NCI-H2227 (cell line): ENCODE measurements at regions not wholly inside any gene's neighbourhood (a gene's known extent, or its start where the extent isn't known, plus 50 kb on each side); places are given as distances from the start of the nearest gene placed in this dataset.
"Not testable (repeated sequence)": the region's sequence is repeated elsewhere in the genome, so short reads cannot be mapped to it uniquely, and the experiment has no call there.

Experiments used
- DNase-seq: peaks from one replicate; lab custom pipeline; 2025; ENCODE audit not compliant: unreplicated experiment; lab: John Stamatoyannopoulos, UW

GRCh38 chr2:12557688-12558087 lies 159.0 kb upstream of the TRIB2 start:
- no peak for DNase-seq

GRCh38 chr2:12558519-12558918 lies 158.2 kb upstream of the TRIB2 start:
- DNase-seq = no peak

GRCh38 chr2:12560618-12561017 lies 156.1 kb upstream of the TRIB2 start:
- no peak for DNase-seq

- no peak for DNase-seq
Observed at GRCh38 chr2:12567411-12567810, 149.3 kb upstream of the TRIB2 start.

GRCh38 chr2:12569510-12569909 lies 147.2 kb upstream of the TRIB2 start:
- not testable (repeated sequence) for DNase-seq

GRCh38 chr2:12569929-12570328 lies 146.8 kb upstream of the TRIB2 start:
- not testable (repeated sequence) for DNase-seq

- DNase-seq = no peak
Observed at GRCh38 chr2:12577091-12577490, 139.6 kb upstream of the TRIB2 start.

GRCh38 chr2:12577567-12578253 lies 139.0 kb upstream of the TRIB2 start:
- no peak for DNase-seq

- DNase-seq = no peak
Observed at GRCh38 chr2:12579018-12579417, 137.7 kb upstream of the TRIB2 start.

- DNase-seq = no peak
Observed at GRCh38 chr2:12584338-12584737, 132.4 kb upstream of the TRIB2 start.

GRCh38 chr2:12585784-12586183 lies 131.0 kb upstream of the TRIB2 start:
- no peak for DNase-seq

GRCh38 chr2:12587228-12587627 lies 129.5 kb upstream of the TRIB2 start:
- no peak for DNase-seq

GRCh38 chr2:12587729-12588522 lies 128.8 kb upstream of the TRIB2 start:
- no peak for DNase-seq

GRCh38 chr2:12588986-12589385 lies 127.8 kb upstream of the TRIB2 start:
- DNase-seq = no peak

GRCh38 chr2:12589802-12590320 lies 126.9 kb upstream of the TRIB2 start:
- DNase-seq = no peak

- DNase-seq = no peak
Observed at GRCh38 chr2:12592296-12592695, 124.4 kb upstream of the TRIB2 start.

GRCh38 chr2:12594590-12594989 lies 122.1 kb upstream of the TRIB2 start:
- DNase-seq = no peak

- DNase-seq = no peak
Observed at GRCh38 chr2:12596771-12597170, 120.0 kb upstream of the TRIB2 start.

GRCh38 chr2:12597610-12598009 lies 119.1 kb upstream of the TRIB2 start:
- DNase-seq = no peak

- DNase-seq = no peak
Observed at GRCh38 chr2:12602661-12603060, 114.1 kb upstream of the TRIB2 start.

GRCh38 chr2:12603781-12604295 lies 112.9 kb upstream of the TRIB2 start:
- no peak for DNase-seq

- no peak for DNase-seq
Observed at GRCh38 chr2:12604341-12604740, 112.4 kb upstream of the TRIB2 start.
